ENCODE measurements at regions not wholly inside any gene's neighbourhood (a gene's known extent, or its start where the extent isn't known, plus 50 kb on each side); places are given as distances from the start of the nearest gene placed in this dataset.

- Mint-ChIP-seq H3K4me3 (no peak overlapping the region), H3K27ac (no peak overlapping the region), H3K4me1 (no peaks in the 10 kb centered on the region), H3K27me3 (peaks cover 41% of the 10 kb centered on the region), H3K36me3 (ENCODE audit: low read depth) (no peaks in the 10 kb centered on the region), H3K9me3 (no peaks in the 10 kb centered on the region)
- CTCF ChIA-PET = no interaction called here
- POLR2A ChIA-PET = no interaction called here
- no peak for DNase-seq
Observed at GRCh38 chr20:57070296-57070695, 196.1 kb downstream of the BMP7 start.

GRCh38 chr20:57071283-57071731 is 195.1 kb downstream of the BMP7 start:
- CTCF ChIA-PET = interaction anchor here (0.5 kb wide), 1 partner anchor 382 kb away, joined by 3 read pairs; no protein-coding TSS in a partner anchor

GRCh38 chr20:57071954-57072583 is 194.4 kb downstream of the BMP7 start:
- CTCF ChIA-PET = interaction anchor here (0.5 kb wide), 1 partner anchor 381 kb away, joined by 3 read pairs; no protein-coding TSS in a partner anchor

More at GRCh38 chr20:57071283-57071731, 195.1 kb downstream of the BMP7 start:
- Mint-ChIP-seq H3K9me3 (no peaks in the 10 kb centered on the region), H3K27ac (no peak overlapping the region), H3K4me3 (no peak overlapping the region), H3K4me1 (no peaks in the 10 kb centered on the region), H3K27me3 (peaks cover 38% of the 10 kb centered on the region), H3K36me3 (ENCODE audit: low read depth) (no peaks in the 10 kb centered on the region)
- POLR2A ChIA-PET = no interaction called here
- DNase-seq = no peak

GRCh38 chr20:57073402-57073801 is 193.0 kb downstream of the BMP7 start:
- H3K27me3 Mint-ChIP-seq = peaks cover 33% of the 10 kb centered on the region
- ChIA-PET CTCF (no interaction called here), POLR2A (no interaction called here)

More at GRCh38 chr20:57071954-57072583, 194.4 kb downstream of the BMP7 start:
- peaks cover 36% of the 10 kb centered on the region for H3K27me3 Mint-ChIP-seq
- no peaks in the 10 kb centered on the region for H3K4me1 Mint-ChIP-seq
- no peaks in the 10 kb centered on the region for H3K9me3 Mint-ChIP-seq
- H3K4me3 Mint-ChIP-seq = no peak overlapping the region
- POLR2A ChIA-PET = no interaction called here
- DNase-seq = no peak
- no peaks in the 10 kb centered on the region for H3K36me3 Mint-ChIP-seq (ENCODE audit: low read depth)
- H3K27ac Mint-ChIP-seq = no peak overlapping the region

GRCh38 chr20:57074386-57074785 is 192.1 kb downstream of the BMP7 start:
- peaks cover 31% of the 10 kb centered on the region for H3K27me3 Mint-ChIP-seq
- H3K9me3 Mint-ChIP-seq = peaks cover 6% of the 10 kb centered on the region
- no peaks in the 10 kb centered on the region for H3K36me3 Mint-ChIP-seq (ENCODE audit: low read depth)
- H3K4me3 Mint-ChIP-seq = no peak overlapping the region
- ChIA-PET CTCF (no interaction called here), POLR2A (no interaction called here)
- no peaks in the 10 kb centered on the region for H3K4me1 Mint-ChIP-seq
- no peak overlapping the region for H3K27ac Mint-ChIP-seq
- DNase-seq = no peak

More at GRCh38 chr20:57073402-57073801, 193.0 kb downstream of the BMP7 start:
- H3K4me1 Mint-ChIP-seq = no peaks in the 10 kb centered on the region
- no peaks in the 10 kb centered on the region for H3K9me3 Mint-ChIP-seq
- H3K36me3 Mint-ChIP-seq (ENCODE audit: low read depth) = no peaks in the 10 kb centered on the region
- no peak overlapping the region for H3K4me3 Mint-ChIP-seq
- no peak for DNase-seq
- no peak overlapping the region for H3K27ac Mint-ChIP-seq

GRCh38 chr20:57075181-57075580 is 191.3 kb downstream of the BMP7 start:
- no peaks in the 10 kb centered on the region for H3K4me1 Mint-ChIP-seq
- H3K36me3 Mint-ChIP-seq (ENCODE audit: low read depth) = no peaks in the 10 kb centered on the region
- peaks cover 9% of the 10 kb centered on the region for H3K9me3 Mint-ChIP-seq
- no peak overlapping the region for H3K27ac Mint-ChIP-seq
- H3K4me3 Mint-ChIP-seq = no peak overlapping the region
- POLR2A ChIA-PET = no interaction called here
- H3K27me3 Mint-ChIP-seq = peaks cover 24% of the 10 kb centered on the region
- DNase-seq = no peak
- CTCF ChIA-PET = no interaction called here

GRCh38 chr20:57075603-57076002 is 190.8 kb downstream of the BMP7 start:
- CTCF ChIA-PET = no interaction called here
- POLR2A ChIA-PET = no interaction called here
- no peak overlapping the region for H3K4me3 Mint-ChIP-seq
- DNase-seq = no peak
- no peaks in the 10 kb centered on the region for H3K4me1 Mint-ChIP-seq
- no peak overlapping the region for H3K27ac Mint-ChIP-seq
- H3K36me3 Mint-ChIP-seq (ENCODE audit: low read depth) = no peaks in the 10 kb centered on the region
- H3K9me3 Mint-ChIP-seq = peaks cover 9% of the 10 kb centered on the region
- H3K27me3 Mint-ChIP-seq = peaks cover 23% of the 10 kb centered on the region

- Mint-ChIP-seq H3K4me3 (no peak overlapping the region), H3K9me3 (peaks cover 9% of the 10 kb centered on the region), H3K27me3 (peaks cover 17% of the 10 kb centered on the region), H3K27ac (no peak overlapping the region), H3K4me1 (no peaks in the 10 kb centered on the region), H3K36me3 (ENCODE audit: low read depth) (no peaks in the 10 kb centered on the region)
- ChIA-PET CTCF (interaction anchor here (0.6 kb wide), 1 partner anchor 30 kb away, joined by 3 read pairs; no protein-coding TSS in a partner anchor), POLR2A (no interaction called here)
- DNase-seq = no peak
Observed at GRCh38 chr20:57076152-57076652, 190.2 kb downstream of the BMP7 start.

- ChIA-PET POLR2A (no interaction called here), CTCF (no interaction called here)
- Mint-ChIP-seq H3K9me3 (peaks cover 9% of the 10 kb centered on the region), H3K27me3 (peaks cover 9% of the 10 kb centered on the region), H3K4me3 (no peak overlapping the region), H3K36me3 (ENCODE audit: low read depth) (no peaks in the 10 kb centered on the region), H3K27ac (no peak overlapping the region), H3K4me1 (no peaks in the 10 kb centered on the region)
- DNase-seq = no peak
Observed at GRCh38 chr20:57076951-57077350, 189.5 kb downstream of the BMP7 start.

GRCh38 chr20:57078116-57078515 is 188.3 kb downstream of the BMP7 start:
- ChIA-PET CTCF (no interaction called here), POLR2A (no interaction called here)
- Mint-ChIP-seq H3K4me1 (no peaks in the 10 kb centered on the region), H3K27me3 (peaks cover 2% of the 10 kb centered on the region), H3K36me3 (ENCODE audit: low read depth) (no peaks in the 10 kb centered on the region), H3K9me3 (peaks cover 12% of the 10 kb centered on the region), H3K4me3 (no peak overlapping the region), H3K27ac (no peak overlapping the region)
- no peak for DNase-seq

GRCh38 chr20:57079031-57080005 is 187.1 kb downstream of the BMP7 start:
- H3K4me3 Mint-ChIP-seq = no peak overlapping the region
- no peak overlapping the region for H3K27ac Mint-ChIP-seq
- peaks cover 2% of the 10 kb centered on the region for H3K27me3 Mint-ChIP-seq
- POLR2A ChIA-PET = no interaction called here
- H3K36me3 Mint-ChIP-seq (ENCODE audit: low read depth) = no peaks in the 10 kb centered on the region
- CTCF ChIA-PET = no interaction called here
- H3K9me3 Mint-ChIP-seq = peaks cover 14% of the 10 kb centered on the region
- H3K4me1 Mint-ChIP-seq = no peaks in the 10 kb centered on the region
- no peak for DNase-seq

- no peaks in the 10 kb centered on the region for H3K4me1 Mint-ChIP-seq
- H3K36me3 Mint-ChIP-seq (ENCODE audit: low read depth) = no peaks in the 10 kb centered on the region
- H3K9me3 Mint-ChIP-seq = peaks cover 14% of the 10 kb centered on the region
- no peak overlapping the region for H3K4me3 Mint-ChIP-seq
- H3K27ac Mint-ChIP-seq = no peak overlapping the region
- CTCF ChIA-PET = interaction anchor here (0.6 kb wide), 1 partner anchor 67 kb away, joined by 4 read pairs; no protein-coding TSS in a partner anchor
- peaks cover 2% of the 10 kb centered on the region for H3K27me3 Mint-ChIP-seq
- no peak for DNase-seq
- POLR2A ChIA-PET = no interaction called here
Observed at GRCh38 chr20:57080796-57081195, 185.6 kb downstream of the BMP7 start.

GRCh38 chr20:57082357-57082945 is 184.0 kb downstream of the BMP7 start:
- no peaks in the 10 kb centered on the region for H3K36me3 Mint-ChIP-seq (ENCODE audit: low read depth)
- H3K27ac Mint-ChIP-seq = no peak overlapping the region
- H3K9me3 Mint-ChIP-seq = peaks cover 14% of the 10 kb centered on the region
- H3K4me1 Mint-ChIP-seq = no peaks in the 10 kb centered on the region
- no peak overlapping the region for H3K4me3 Mint-ChIP-seq
- POLR2A ChIA-PET = no interaction called here
- H3K27me3 Mint-ChIP-seq = peaks cover 2% of the 10 kb centered on the region
- no peak for DNase-seq
- CTCF ChIA-PET = no interaction called here
